HepG2 (cell line): ENCODE measurements at regions not wholly inside any gene's neighbourhood (a gene's known extent, or its start where the extent isn't known, plus 50 kb on each side); places are given as distances from the start of the nearest gene placed in this dataset.

Experiments used
- ATAD3A ChIP-seq: sonication (generic); formaldehyde crosslinking; IDR thresholded peaks from 2 replicates; pipeline ENCODE4 v1.4.0; 2020; ENCODE audit warnings: missing genetic modification reagents
- DPF2 ChIP-seq: sonication (generic); formaldehyde crosslinking; IDR thresholded peaks from 2 replicates; pipeline ENCODE4 v1.4.0; 2020; ENCODE audit warnings: mild to moderate bottlenecking, low read depth, missing genetic modification reagents, borderline replicate concordance
- IRF2 ChIP-seq: IDR thresholded peaks from 2 replicates; pipeline ENCODE4 v1.6.1; 2018; ENCODE audit warnings: missing genetic modification reagents, missing compliant biosample characterization
- KLF15 ChIP-seq: sonication (generic); formaldehyde crosslinking; IDR thresholded peaks from 2 replicates; pipeline ENCODE4 v1.8.1; 2023; ENCODE audit warnings: borderline replicate concordance, mild to moderate bottlenecking, inconsistent platforms, missing genetic modification reagents, mixed read lengths
- MAF1 ChIP-seq: sonication (generic); formaldehyde crosslinking; IDR thresholded peaks from 2 replicates; pipeline ENCODE4 v1.5.0; 2020; ENCODE audit warnings: missing genetic modification reagents, borderline replicate concordance
- MIER3 ChIP-seq: IDR thresholded peaks from 2 replicates; pipeline ENCODE4 v1.6.1; 2016; ENCODE audit warnings: missing compliant biosample characterization, borderline replicate concordance
- RARA ChIP-seq: IDR thresholded peaks from 2 replicates; pipeline ENCODE4 v1.6.1; 2016; ENCODE audit warnings: missing genetic modification reagents, missing compliant biosample characterization
- RNF2 ChIP-seq: fragments of 450-650 bp; conservative IDR thresholded peaks from 2 replicates; pipeline ENCODE4 v1.6.1; 2016; ENCODE audit warnings: low read depth
- SP140L ChIP-seq: sonication (generic); formaldehyde crosslinking; IDR thresholded peaks from 2 replicates; pipeline ENCODE4 v1.4.0; 2020; ENCODE audit warnings: missing genetic modification reagents, borderline replicate concordance
- ZNF24 ChIP-seq: fragments of 450-650 bp; IDR thresholded peaks from 2 replicates; pipeline ENCODE4 v1.6.1; 2017; ENCODE audit warnings: antibody characterized with exemption, mild to moderate bottlenecking
- ZNF292 ChIP-seq: sonication (generic); formaldehyde crosslinking; IDR thresholded peaks from 2 replicates; pipeline ENCODE4 v1.8.1; 2022; ENCODE audit warnings: mild to moderate bottlenecking, low read depth, missing genetic modification reagents, borderline replicate concordance
- ZNF331 ChIP-seq: sonication (generic); formaldehyde crosslinking; IDR thresholded peaks from 2 replicates; pipeline ENCODE4 v1.4.0; 2020; ENCODE audit warnings: missing genetic modification reagents
- ZNF354B ChIP-seq: sonication (generic); formaldehyde crosslinking; IDR thresholded peaks from 2 replicates; pipeline ENCODE4 v1.8.0; 2022; ENCODE audit warnings: mild to moderate bottlenecking, missing genetic modification reagents
- ZNF773 ChIP-seq: sonication (generic); formaldehyde crosslinking; IDR thresholded peaks from 2 replicates; pipeline ENCODE4 v1.4.0; 2020; ENCODE audit warnings: missing genetic modification reagents, borderline replicate concordance
- ZNF780A ChIP-seq: sonication (generic); formaldehyde crosslinking; IDR thresholded peaks from 2 replicates; pipeline ENCODE4 v1.8.0; 2022; ENCODE audit warnings: mild to moderate bottlenecking, missing genetic modification reagents, moderate library complexity
- ZNF83 ChIP-seq: sonication (generic); formaldehyde crosslinking; IDR thresholded peaks from 2 replicates; pipeline ENCODE4 v1.4.0; 2020; ENCODE audit warnings: missing genetic modification reagents, mild to moderate bottlenecking, borderline replicate concordance
- TF ChIP-seq, protein P1 (sequence below): fragments of 450-650 bp; IDR thresholded peaks from 2 replicates; pipeline ENCODE4 v1.6.1; 2017; ENCODE audit warnings: mild to moderate bottlenecking
- TF ChIP-seq, protein P2 (sequence below): IDR thresholded peaks from 2 replicates; pipeline ENCODE4 v1.6.1; 2012; ENCODE audit warnings: low read depth, low read length, improper control_type of control experiment
- TF ChIP-seq, protein P3 (sequence below): sonication (generic); formaldehyde crosslinking; IDR thresholded peaks from 2 replicates; pipeline ENCODE4 v1.9.0; 2021; ENCODE audit warnings: missing genetic modification reagents, borderline replicate concordance
- TF ChIP-seq, protein P4 (sequence below): IDR thresholded peaks from 2 replicates; pipeline ENCODE4 v1.6.1; 2012; ENCODE audit warnings: inconsistent platforms
- TF ChIP-seq, protein P5 (sequence below): sonication (generic); formaldehyde crosslinking; conservative IDR thresholded peaks from 2 replicates; pipeline ENCODE4 v1.4.0; 2020; ENCODE audit warnings: mild to moderate bottlenecking, missing genetic modification reagents, moderate library complexity

DNA sequence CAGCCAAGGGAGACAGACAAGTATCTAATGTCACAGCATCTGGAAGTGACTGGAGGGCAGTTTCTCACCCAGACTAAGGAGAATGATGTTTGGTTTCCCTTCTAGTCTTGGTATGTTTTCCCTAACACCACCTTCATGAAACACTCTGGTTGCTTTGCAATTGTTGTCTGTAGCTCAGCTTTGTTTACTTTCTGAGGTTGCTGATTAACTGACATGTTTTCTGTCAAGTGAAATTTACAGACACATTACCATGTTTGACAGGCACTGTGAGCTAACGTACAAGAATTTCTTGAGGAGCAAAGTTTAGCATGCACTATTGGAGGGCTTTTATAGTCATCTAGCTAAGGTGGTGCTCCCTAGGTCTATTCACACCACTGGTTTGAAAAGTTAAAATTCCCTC lies 131.6 kb upstream of the NECTIN3 start (continued):
- TF ChIP-seq MAF1 (CRISPR knock-in tag) (no peak), SP140L (CRISPR knock-in tag) (no peak), ZNF331 (peak; percentile 61; the same call in 1 of the 2 replicates), MIER3 (CRISPR knock-in tag) (peak; percentile 73; the same call in 1 of the 2 replicates), ZNF773 (no peak), ZNF24 (peak; percentile 44; the same call in 1 of the 2 replicates), DPF2 (CRISPR knock-in tag) (peak; percentile 20; the same call in 1 of the 2 replicates), ZNF83 (no peak), ZNF354B (CRISPR knock-in tag) (no peak), KLF15 (CRISPR knock-in tag) (no peak), ATAD3A (CRISPR knock-in tag) (no peak), IRF2 (CRISPR knock-in tag) (0 out of 2 replicates have a peak, but pooled peaks have one; percentile 67), ZNF780A (CRISPR knock-in tag) (no peak), RNF2 (no peak), ZNF292 (peak; percentile 51; the same call in 1 of the 2 replicates), RARA (peak; percentile 72)
- TF ChIP-seq, protein P1, sequence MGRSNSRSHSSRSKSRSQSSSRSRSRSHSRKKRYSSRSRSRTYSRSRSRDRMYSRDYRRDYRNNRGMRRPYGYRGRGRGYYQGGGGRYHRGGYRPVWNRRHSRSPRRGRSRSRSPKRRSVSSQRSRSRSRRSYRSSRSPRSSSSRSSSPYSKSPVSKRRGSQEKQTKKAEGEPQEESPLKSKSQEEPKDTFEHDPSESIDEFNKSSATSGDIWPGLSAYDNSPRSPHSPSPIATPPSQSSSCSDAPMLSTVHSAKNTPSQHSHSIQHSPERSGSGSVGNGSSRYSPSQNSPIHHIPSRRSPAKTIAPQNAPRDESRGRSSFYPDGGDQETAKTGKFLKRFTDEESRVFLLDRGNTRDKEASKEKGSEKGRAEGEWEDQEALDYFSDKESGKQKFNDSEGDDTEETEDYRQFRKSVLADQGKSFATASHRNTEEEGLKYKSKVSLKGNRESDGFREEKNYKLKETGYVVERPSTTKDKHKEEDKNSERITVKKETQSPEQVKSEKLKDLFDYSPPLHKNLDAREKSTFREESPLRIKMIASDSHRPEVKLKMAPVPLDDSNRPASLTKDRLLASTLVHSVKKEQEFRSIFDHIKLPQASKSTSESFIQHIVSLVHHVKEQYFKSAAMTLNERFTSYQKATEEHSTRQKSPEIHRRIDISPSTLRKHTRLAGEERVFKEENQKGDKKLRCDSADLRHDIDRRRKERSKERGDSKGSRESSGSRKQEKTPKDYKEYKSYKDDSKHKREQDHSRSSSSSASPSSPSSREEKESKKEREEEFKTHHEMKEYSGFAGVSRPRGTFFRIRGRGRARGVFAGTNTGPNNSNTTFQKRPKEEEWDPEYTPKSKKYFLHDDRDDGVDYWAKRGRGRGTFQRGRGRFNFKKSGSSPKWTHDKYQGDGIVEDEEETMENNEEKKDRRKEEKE, result no peak
- TF ChIP-seq, protein P2, sequence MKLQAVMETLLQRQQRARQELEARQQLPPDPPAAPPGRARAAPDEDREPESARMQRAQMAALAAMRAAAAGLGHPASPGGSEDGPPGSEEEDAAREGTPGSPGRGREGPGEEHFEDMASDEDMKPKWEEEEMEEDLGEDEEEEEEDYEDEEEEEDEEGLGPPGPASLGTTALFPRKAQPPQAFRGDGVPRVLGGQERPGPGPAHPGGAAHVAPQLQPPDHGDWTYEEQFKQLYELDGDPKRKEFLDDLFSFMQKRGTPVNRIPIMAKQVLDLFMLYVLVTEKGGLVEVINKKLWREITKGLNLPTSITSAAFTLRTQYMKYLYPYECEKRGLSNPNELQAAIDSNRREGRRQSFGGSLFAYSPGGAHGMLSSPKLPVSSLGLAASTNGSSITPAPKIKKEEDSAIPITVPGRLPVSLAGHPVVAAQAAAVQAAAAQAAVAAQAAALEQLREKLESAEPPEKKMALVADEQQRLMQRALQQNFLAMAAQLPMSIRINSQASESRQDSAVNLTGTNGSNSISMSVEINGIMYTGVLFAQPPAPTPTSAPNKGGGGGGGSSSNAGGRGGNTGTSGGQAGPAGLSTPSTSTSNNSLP, result peak; percentile 69
- TF ChIP-seq, protein P3, sequence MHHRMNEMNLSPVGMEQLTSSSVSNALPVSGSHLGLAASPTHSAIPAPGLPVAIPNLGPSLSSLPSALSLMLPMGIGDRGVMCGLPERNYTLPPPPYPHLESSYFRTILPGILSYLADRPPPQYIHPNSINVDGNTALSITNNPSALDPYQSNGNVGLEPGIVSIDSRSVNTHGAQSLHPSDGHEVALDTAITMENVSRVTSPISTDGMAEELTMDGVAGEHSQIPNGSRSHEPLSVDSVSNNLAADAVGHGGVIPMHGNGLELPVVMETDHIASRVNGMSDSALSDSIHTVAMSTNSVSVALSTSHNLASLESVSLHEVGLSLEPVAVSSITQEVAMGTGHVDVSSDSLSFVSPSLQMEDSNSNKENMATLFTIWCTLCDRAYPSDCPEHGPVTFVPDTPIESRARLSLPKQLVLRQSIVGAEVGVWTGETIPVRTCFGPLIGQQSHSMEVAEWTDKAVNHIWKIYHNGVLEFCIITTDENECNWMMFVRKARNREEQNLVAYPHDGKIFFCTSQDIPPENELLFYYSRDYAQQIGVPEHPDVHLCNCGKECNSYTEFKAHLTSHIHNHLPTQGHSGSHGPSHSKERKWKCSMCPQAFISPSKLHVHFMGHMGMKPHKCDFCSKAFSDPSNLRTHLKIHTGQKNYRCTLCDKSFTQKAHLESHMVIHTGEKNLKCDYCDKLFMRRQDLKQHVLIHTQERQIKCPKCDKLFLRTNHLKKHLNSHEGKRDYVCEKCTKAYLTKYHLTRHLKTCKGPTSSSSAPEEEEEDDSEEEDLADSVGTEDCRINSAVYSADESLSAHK (CRISPR knock-in tag), result no peak
- TF ChIP-seq, protein P4, sequence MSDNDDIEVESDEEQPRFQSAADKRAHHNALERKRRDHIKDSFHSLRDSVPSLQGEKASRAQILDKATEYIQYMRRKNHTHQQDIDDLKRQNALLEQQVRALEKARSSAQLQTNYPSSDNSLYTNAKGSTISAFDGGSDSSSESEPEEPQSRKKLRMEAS, result no peak; the same call in 1 of the 2 replicates
- TF ChIP-seq, protein P5, sequence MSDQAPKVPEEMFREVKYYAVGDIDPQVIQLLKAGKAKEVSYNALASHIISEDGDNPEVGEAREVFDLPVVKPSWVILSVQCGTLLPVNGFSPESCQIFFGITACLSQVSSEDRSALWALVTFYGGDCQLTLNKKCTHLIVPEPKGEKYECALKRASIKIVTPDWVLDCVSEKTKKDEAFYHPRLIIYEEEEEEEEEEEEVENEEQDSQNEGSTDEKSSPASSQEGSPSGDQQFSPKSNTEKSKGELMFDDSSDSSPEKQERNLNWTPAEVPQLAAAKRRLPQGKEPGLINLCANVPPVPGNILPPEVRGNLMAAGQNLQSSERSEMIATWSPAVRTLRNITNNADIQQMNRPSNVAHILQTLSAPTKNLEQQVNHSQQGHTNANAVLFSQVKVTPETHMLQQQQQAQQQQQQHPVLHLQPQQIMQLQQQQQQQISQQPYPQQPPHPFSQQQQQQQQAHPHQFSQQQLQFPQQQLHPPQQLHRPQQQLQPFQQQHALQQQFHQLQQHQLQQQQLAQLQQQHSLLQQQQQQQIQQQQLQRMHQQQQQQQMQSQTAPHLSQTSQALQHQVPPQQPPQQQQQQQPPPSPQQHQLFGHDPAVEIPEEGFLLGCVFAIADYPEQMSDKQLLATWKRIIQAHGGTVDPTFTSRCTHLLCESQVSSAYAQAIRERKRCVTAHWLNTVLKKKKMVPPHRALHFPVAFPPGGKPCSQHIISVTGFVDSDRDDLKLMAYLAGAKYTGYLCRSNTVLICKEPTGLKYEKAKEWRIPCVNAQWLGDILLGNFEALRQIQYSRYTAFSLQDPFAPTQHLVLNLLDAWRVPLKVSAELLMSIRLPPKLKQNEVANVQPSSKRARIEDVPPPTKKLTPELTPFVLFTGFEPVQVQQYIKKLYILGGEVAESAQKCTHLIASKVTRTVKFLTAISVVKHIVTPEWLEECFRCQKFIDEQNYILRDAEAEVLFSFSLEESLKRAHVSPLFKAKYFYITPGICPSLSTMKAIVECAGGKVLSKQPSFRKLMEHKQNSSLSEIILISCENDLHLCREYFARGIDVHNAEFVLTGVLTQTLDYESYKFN (CRISPR knock-in tag), result peak; percentile 89
